ENCODE measurements at regions not wholly inside any gene's neighbourhood (a gene's known extent, or its start where the extent isn't known, plus 50 kb on each side); places are given as distances from the start of the nearest gene placed in this dataset.

- Mint-ChIP-seq H3K27me3 (ENCODE audit: unreplicated experiment) (no peaks in the 10 kb centered on the region), H3K27ac (ENCODE audit: unreplicated experiment) (no peak overlapping the region), H3K9me3 (ENCODE audit: unreplicated experiment) (no peaks in the 10 kb centered on the region), H3K4me3 (ENCODE audit: unreplicated experiment) (no peak overlapping the region), H3K36me3 (ENCODE audit: unreplicated experiment) (no peaks in the 10 kb centered on the region), H3K4me1 (ENCODE audit: low read depth, unreplicated experiment) (no peaks in the 10 kb centered on the region)
- DNase-seq = no peak
- no peak for TF ChIP-seq CTCF (IDR thresholded peaks at IDR 0.05; ENCODE audit: partially characterized antibody, unreplicated experiment)
Measured at GRCh38 chr13:88622362-88622973, 951.3 kb downstream of the SLITRK5 start.

GRCh38 chr13:88623150-88623549, 952.0 kb downstream of the SLITRK5 start:
- no peak for TF ChIP-seq CTCF (IDR thresholded peaks at IDR 0.05; ENCODE audit: partially characterized antibody, unreplicated experiment)
- H3K27ac Mint-ChIP-seq (ENCODE audit: unreplicated experiment) = no peak overlapping the region
- H3K27me3 Mint-ChIP-seq (ENCODE audit: unreplicated experiment) = no peaks in the 10 kb centered on the region
- H3K4me1 Mint-ChIP-seq (ENCODE audit: low read depth, unreplicated experiment) = no peaks in the 10 kb centered on the region
- DNase-seq = no peak
- no peaks in the 10 kb centered on the region for H3K36me3 Mint-ChIP-seq (ENCODE audit: unreplicated experiment)
- no peaks in the 10 kb centered on the region for H3K9me3 Mint-ChIP-seq (ENCODE audit: unreplicated experiment)
- H3K4me3 Mint-ChIP-seq (ENCODE audit: unreplicated experiment) = no peak overlapping the region

- H3K9me3 Mint-ChIP-seq (ENCODE audit: unreplicated experiment) = no peaks in the 10 kb centered on the region
- no peak overlapping the region for H3K4me3 Mint-ChIP-seq (ENCODE audit: unreplicated experiment)
- no peak for DNase-seq
- H3K36me3 Mint-ChIP-seq (ENCODE audit: unreplicated experiment) = no peaks in the 10 kb centered on the region
- no peak overlapping the region for H3K27ac Mint-ChIP-seq (ENCODE audit: unreplicated experiment)
- no peaks in the 10 kb centered on the region for H3K27me3 Mint-ChIP-seq (ENCODE audit: unreplicated experiment)
- H3K4me1 Mint-ChIP-seq (ENCODE audit: low read depth, unreplicated experiment) = no peaks in the 10 kb centered on the region
- TF ChIP-seq CTCF (IDR thresholded peaks at IDR 0.05; ENCODE audit: partially characterized antibody, unreplicated experiment) = no peak
Measured at GRCh38 chr13:88627071-88627470, 955.9 kb downstream of the SLITRK5 start.

- no peak for DNase-seq
- no peaks in the 10 kb centered on the region for H3K9me3 Mint-ChIP-seq (ENCODE audit: unreplicated experiment)
- no peaks in the 10 kb centered on the region for H3K27me3 Mint-ChIP-seq (ENCODE audit: unreplicated experiment)
- H3K4me3 Mint-ChIP-seq (ENCODE audit: unreplicated experiment) = no peak overlapping the region
- H3K36me3 Mint-ChIP-seq (ENCODE audit: unreplicated experiment) = no peaks in the 10 kb centered on the region
- no peak for TF ChIP-seq CTCF (IDR thresholded peaks at IDR 0.05; ENCODE audit: partially characterized antibody, unreplicated experiment)
- no peaks in the 10 kb centered on the region for H3K4me1 Mint-ChIP-seq (ENCODE audit: low read depth, unreplicated experiment)
- H3K27ac Mint-ChIP-seq (ENCODE audit: unreplicated experiment) = no peak overlapping the region
Measured at GRCh38 chr13:88628882-88629281, 957.7 kb downstream of the SLITRK5 start.

GRCh38 chr13:88637935-88638334, 966.8 kb downstream of the SLITRK5 start:
- Mint-ChIP-seq H3K27ac (ENCODE audit: unreplicated experiment) (no peak overlapping the region), H3K4me1 (ENCODE audit: low read depth, unreplicated experiment) (no peaks in the 10 kb centered on the region), H3K4me3 (ENCODE audit: unreplicated experiment) (no peak overlapping the region), H3K36me3 (ENCODE audit: unreplicated experiment) (no peaks in the 10 kb centered on the region), H3K27me3 (ENCODE audit: unreplicated experiment) (no peaks in the 10 kb centered on the region), H3K9me3 (ENCODE audit: unreplicated experiment) (no peaks in the 10 kb centered on the region)
- DNase-seq = no peak
- TF ChIP-seq CTCF (IDR thresholded peaks at IDR 0.05; ENCODE audit: partially characterized antibody, unreplicated experiment) = no peak
